Lung (tissue), 11 donors: ENCODE measurements at regions not wholly inside any gene's neighbourhood (a gene's known extent, or its start where the extent isn't known, plus 50 kb on each side); places are given as distances from the start of the nearest gene placed in this dataset.

ENCODE experiments used
- ATAC-seq: fragments of 200-7000 bp; cut with Tn5 transposase; one replicate; pipeline ENCODE4 v1.9.1; 2020; ENCODE audit warnings: moderate number of reproducible peaks; ENCODE audit not compliant: insufficient read depth, low FRiP score
- DNase-seq, 3 donors: peaks; one replicate each; pipeline ENCODE4 v3.0.0-alpha.2; 2013 to 2017
- H3K27ac ChIP-seq, 2 donors: one replicate each; pipeline ENCODE4 v1.5.1; 2013; ENCODE audit warnings: mild to moderate bottlenecking in 2 of 2, moderate library complexity in 2 of 2, control low read depth in 1 of 2, inconsistent platforms in 1 of 2, low read depth in 1 of 2, low read length in 1 of 2
- H3K27me3 ChIP-seq, 3 donors: one replicate each; pipeline ENCODE4 v1.5.1; 2013; ENCODE audit warnings: low read length in 2 of 3; ENCODE audit not compliant: control insufficient read depth in 3 of 3, insufficient read depth in 3 of 3
- H3K36me3 ChIP-seq, 4 donors: one replicate each; pipeline ENCODE4 v1.5.1; 2013; ENCODE audit warnings: low read length in 4 of 4, mild to moderate bottlenecking in 1 of 4, moderate library complexity in 1 of 4; ENCODE audit not compliant: control insufficient read depth in 4 of 4, insufficient read depth in 4 of 4
- H3K4me1 ChIP-seq, 5 donors: one replicate each; pipeline ENCODE4 v1.5.1; 2013; ENCODE audit warnings: low read length in 5 of 5, mild to moderate bottlenecking in 2 of 5, moderate library complexity in 1 of 5; ENCODE audit not compliant: control insufficient read depth in 5 of 5, insufficient read depth in 5 of 5
- H3K4me3 ChIP-seq: one replicate; pipeline ENCODE4 v1.5.1; 2013; ENCODE audit warnings: mild to moderate bottlenecking, control low read depth, moderate library complexity
- H3K9ac ChIP-seq, 2 donors: one replicate each; pipeline ENCODE4 v1.5.1; 2013; ENCODE audit warnings: low read length in 2 of 2, control low read depth in 1 of 2; ENCODE audit not compliant: insufficient read depth in 1 of 2
- H3K9me3 ChIP-seq, 4 donors: one replicate each; pipeline ENCODE4 v1.5.1; 2013; ENCODE audit warnings: low read length in 3 of 4, mild to moderate bottlenecking in 1 of 4, moderate library complexity in 1 of 4; ENCODE audit not compliant: control insufficient read depth in 4 of 4, insufficient read depth in 3 of 4
- CTCF ChIP-seq: IDR thresholded peaks from 2 replicates; pipeline ENCODE4 v1.5.1; 2012; ENCODE audit warnings: mild to moderate bottlenecking; ENCODE audit errors: control extremely low read depth, extremely low read depth
- WGBS, 2 donors: extraction: QIAGEN DNeasy Blood & Tissue Kit; methylation state at CpG; one replicate each; pipeline ENCODE4 v1.1.7; 2013; 5-methylcytosine and 5-hydroxymethylcytosine counted together
- donor health status: control.
- donor health status: control.
- donor health status: Bipolar disorder and iron deficiency.
- donor health status: healthy.
- donor health status: DM: yes; HTN: yes; CAD: no.

- Histone ChIP-seq H3K9me3 (peaks cover 0 to 2% (median 0%) of the 10 kb centered on the region in 4 donors), H3K27me3 (no peaks in the 10 kb centered on the region), H3K9ac (no peak overlapping the region), H3K36me3 (no peaks in the 10 kb centered on the region), H3K4me1 (no peaks in the 10 kb centered on the region), H3K27ac (no peak overlapping the region), H3K4me3 (no peak overlapping the region)
- ATAC-seq, result no peak
- no peak for TF ChIP-seq CTCF
- no peak for DNase-seq
- 59 to 70% methylated on average over 1 of the region's 1 CpG for WGBS, 2 donors
Observed at GRCh38 chr12:70059373-70059772, 183.9 kb upstream of the CNOT2 start.

- no peak overlapping the region for H3K9ac ChIP-seq
- H3K27ac ChIP-seq, result no peak overlapping the region
- 88 to 89% methylated on average over 1 of the region's 1 CpG for WGBS, 2 donors
- TF ChIP-seq CTCF, result no peak
- no peaks in the 10 kb centered on the region for H3K27me3 ChIP-seq
- ATAC-seq (no peak), DNase-seq (no peak)
- H3K4me1 ChIP-seq, result no peaks in the 10 kb centered on the region
- H3K4me3 ChIP-seq, result no peak overlapping the region
- H3K9me3 ChIP-seq, result no peaks in the 10 kb centered on the region
- no peaks in the 10 kb centered on the region for H3K36me3 ChIP-seq
Observed at GRCh38 chr12:70060634-70061033, 182.6 kb upstream of the CNOT2 start.

DNA sequence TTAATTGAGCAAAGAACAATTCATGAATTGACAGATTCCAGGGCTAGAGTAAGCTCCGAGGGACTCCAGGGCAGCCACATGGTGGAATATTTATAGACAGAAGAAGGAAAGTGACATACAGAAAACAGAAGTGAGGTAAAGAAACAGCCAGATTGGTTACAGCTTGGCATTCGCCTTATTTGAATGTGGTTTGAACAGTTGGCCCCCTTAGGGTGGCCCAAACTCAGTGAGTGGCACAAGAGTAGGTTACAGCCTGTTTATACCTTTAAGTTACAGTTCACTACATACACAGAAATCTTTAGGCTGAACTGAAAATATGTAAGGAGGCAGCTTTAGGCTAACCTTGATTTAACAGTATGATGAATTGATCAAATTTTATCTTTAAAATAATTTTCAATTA, 174.5 kb upstream of the CNOT2 start:
- H3K4me3 ChIP-seq, result no peak overlapping the region
- H3K36me3 ChIP-seq, result no peaks in the 10 kb centered on the region
- DNase-seq (no peak), ATAC-seq (no peak)
- no peak for TF ChIP-seq CTCF
- no peaks in the 10 kb centered on the region for H3K9me3 ChIP-seq
- no peak overlapping the region for H3K27ac ChIP-seq
- no peak overlapping the region for H3K9ac ChIP-seq
- 77 to 79% methylated on average over 2 of the region's 2 CpGs for WGBS, 2 donors
- no peaks in the 10 kb centered on the region for H3K27me3 ChIP-seq
- H3K4me1 ChIP-seq, result peaks cover 0 to 4% (median 0%) of the 10 kb centered on the region in 5 donors

DNA sequence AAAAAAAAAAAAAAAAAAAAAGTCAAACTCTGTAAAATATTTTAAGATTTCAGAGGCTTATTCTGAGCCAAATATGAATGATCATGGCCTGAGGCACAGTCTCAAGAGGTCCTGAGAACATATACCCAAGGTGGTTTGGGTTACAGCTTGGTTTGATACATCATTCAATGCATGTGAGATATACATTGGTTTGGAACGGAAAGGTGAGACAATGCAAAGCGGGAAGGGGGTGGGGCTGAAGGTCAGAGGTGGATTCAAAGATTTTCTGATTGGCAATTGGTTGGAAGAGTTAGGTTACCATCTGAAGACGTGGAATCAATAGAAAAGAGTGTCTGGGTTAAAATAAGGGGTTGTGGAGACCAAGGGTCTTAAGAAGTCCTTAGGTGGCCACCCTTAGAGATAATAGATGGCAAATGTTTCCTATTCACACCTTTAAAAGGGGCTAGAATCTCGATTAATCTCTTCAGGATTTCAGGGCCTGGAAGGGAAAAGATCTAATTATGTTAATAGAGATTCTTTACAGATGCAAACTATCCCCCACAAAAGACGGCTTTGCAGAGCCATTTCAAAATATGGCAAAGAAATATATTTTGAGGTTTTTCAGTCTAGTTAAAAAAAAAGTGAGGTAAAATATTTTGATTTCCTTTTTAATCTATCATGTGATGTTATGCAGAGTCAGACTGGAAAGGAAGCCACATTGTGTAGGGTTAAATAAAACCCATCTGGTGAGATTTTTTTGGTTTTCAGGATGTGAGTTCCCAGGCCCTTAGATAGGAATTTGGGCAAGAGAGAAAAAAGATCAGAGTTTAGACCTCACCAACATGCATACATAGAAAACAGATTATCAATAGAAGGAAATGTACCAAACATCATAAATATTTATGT, 173.8 kb upstream of the CNOT2 start:
- no peak overlapping the region for H3K9ac ChIP-seq
- no peaks in the 10 kb centered on the region for H3K27me3 ChIP-seq
- no peak overlapping the region for H3K27ac ChIP-seq
- ATAC-seq, result no peak
- no peak overlapping the region for H3K4me3 ChIP-seq
- H3K9me3 ChIP-seq, result no peaks in the 10 kb centered on the region
- H3K36me3 ChIP-seq, result no peaks in the 10 kb centered on the region
- WGBS, 2 donors, result 78 to 84% methylated on average over 5 of the region's 5 CpGs
- peaks cover 0 to 4% (median 0%) of the 10 kb centered on the region in 5 donors for H3K4me1 ChIP-seq
- no peak for TF ChIP-seq CTCF
- DNase-seq, result no peak
